H1 (cell line): ENCODE measurements at regions not wholly inside any gene's neighbourhood (a gene's known extent, or its start where the extent isn't known, plus 50 kb on each side); places are given as distances from the start of the nearest gene placed in this dataset.

Experiments
- EZH2 ChIP-seq: fragments of 200-600 bp; sonication (generic); IDR thresholded peaks from 2 replicates; pipeline ENCODE4 v1.7.1; 2012; ENCODE audit warnings: low read depth, mild to moderate bottlenecking, moderate library complexity, low read length, inconsistent platforms; ENCODE audit not compliant: severe bottlenecking
- JUND ChIP-seq: IDR thresholded peaks from 2 replicates; pipeline ENCODE4 v1.6.1; 2011; ENCODE audit warnings: mild to moderate bottlenecking, improper control_type of control experiment, low read length
- POLR2AphosphoS5 ChIP-seq: IDR thresholded peaks from 2 replicates; pipeline ENCODE4 v1.6.1; 2011; ENCODE audit warnings: low read depth, low read length
- RFX5 ChIP-seq: IDR thresholded peaks from 2 replicates; pipeline ENCODE4 v1.6.1; 2011; ENCODE audit warnings: low read depth, low read length, improper control_type of control experiment, borderline replicate concordance
- SP1 ChIP-seq: IDR thresholded peaks from 2 replicates; pipeline ENCODE4 v1.6.1; 2011; ENCODE audit warnings: low read depth, low read length

DNA sequence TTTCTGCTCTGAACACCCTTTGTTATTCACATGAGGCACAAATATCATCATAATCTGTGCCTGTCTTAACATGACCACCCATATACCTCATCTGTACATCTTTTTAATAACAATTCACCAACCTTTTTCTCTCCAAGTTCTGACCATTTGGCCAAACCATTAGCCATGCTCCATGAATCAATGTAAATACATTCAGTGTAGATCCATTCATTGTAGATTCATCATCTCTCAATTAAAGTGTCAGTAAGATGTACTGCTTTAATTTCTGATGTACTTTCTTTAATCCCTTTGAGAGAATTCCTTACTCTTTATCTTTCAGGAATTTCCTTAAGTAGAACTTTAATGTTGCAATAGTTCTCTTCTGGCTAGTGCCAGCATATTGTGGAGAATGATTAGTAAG, 126.2 kb upstream of the LRRC7 start:
- no peak for TF ChIP-seq SP1
- no peak for TF ChIP-seq POLR2AphosphoS5
- no peak for TF ChIP-seq JUND
- TF ChIP-seq EZH2, result no peak
- TF ChIP-seq RFX5, result no peak
